GM21576 (cell line): ENCODE measurements at regions not wholly inside any gene's neighbourhood (a gene's known extent, or its start where the extent isn't known, plus 50 kb on each side); places are given as distances from the start of the nearest gene placed in this dataset.

Experiments used
- ATAC-seq: cut with Tn5 transposase; IDR thresholded peaks from one replicate; pipeline ENCODE4 v1.9.1; 2021; ENCODE audit warnings: mild to moderate bottlenecking, moderate library complexity; ENCODE audit not compliant: unreplicated experiment

DNA sequence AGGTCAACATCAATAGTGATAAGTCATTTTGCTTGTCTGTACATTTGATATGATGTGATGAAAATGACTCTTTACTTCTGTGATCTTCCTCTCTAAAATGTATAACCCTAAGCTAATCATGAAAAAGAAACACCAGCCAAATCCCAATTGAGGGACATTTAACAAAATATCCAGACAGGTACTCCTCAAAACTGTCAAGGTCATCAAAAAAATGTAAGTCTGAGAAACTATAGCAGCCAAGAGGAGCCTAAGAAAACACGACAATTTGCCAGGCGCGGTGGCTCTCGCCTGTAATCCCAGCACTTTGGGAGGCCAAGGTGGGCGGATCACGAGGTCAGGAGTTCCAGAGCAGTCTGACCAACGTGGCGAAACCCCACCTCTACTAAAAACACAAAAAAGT is 708.5 kb upstream of the ID4 start:
- ATAC-seq: no peak

DNA sequence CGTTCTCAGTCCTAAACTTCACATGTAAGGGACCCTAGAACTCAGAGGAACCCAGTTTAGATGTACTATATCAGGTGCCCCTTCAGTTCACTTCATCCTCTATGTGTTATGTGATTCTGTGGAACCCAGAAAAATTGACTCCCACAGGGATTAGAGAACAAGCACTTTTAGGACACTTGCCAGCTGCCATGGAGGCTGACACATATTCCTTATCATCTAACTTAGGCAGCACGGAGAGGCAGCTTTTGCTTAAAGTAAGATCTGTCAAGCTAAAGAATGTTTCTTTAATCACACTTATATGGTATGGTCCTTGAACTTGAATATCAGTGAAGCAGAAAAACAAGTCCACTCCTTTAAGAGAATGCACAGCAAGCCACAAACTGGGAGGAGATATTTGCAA is 701.5 kb upstream of the ID4 start:
- ATAC-seq: no peak

DNA sequence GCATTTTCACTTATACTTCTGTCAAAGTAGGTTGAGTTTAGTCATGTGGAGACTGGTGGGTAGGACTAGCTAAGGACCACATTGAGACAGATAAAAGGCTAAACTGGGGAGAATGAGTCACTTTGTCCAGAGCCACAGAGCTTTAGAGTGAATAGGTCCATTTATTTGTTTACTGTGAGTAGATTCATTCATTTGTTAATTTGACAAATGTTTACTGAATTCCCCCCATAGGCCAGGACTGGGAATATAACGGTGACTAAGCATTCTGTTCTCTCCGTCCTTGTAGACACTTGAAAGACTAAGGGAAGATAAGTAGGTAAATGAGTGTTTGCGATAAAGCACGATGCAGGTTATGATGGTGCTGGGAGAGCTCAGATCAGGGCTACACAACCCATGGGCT is 699.7 kb upstream of the ID4 start:
- ATAC-seq: no peak

DNA sequence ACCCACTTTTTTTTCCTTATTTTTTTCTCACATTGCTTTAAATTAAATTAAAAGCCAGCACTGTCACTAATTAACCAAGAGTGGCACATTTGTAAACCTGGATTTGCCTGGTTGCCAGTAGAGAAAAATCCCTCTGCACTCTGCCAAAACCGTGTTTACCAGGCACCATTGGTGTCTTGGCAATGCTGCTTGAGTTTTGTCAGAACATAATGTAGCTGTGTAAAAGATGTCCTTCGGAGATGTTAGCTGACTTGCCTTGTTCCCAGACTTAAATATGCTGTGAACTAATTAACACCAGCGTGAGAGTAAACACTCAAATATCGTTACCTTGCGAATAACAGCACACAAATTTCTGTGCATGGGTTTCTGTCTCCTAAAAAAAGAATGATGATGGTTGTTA is 694.9 kb upstream of the ID4 start:
- ATAC-seq: no peak

DNA sequence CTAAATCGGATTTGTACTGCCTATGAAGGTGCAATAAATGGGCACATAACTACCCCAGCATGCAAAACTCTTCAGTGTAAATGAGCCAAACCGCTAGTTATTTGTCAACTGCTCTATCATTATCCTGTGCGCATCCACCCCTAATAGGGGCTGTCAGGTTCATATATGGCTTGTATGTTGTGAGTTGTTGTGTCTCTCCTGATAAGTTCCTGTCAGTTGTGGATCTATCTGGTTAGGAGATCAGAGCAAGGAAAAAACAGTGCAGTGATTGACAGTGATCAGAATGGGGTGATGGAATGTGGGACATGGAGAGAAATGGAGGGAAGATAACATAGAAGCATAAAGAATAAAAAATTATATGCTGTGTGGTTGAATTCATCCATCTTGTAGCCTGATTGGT is 686.9 kb upstream of the ID4 start:
- no peak for ATAC-seq

DNA sequence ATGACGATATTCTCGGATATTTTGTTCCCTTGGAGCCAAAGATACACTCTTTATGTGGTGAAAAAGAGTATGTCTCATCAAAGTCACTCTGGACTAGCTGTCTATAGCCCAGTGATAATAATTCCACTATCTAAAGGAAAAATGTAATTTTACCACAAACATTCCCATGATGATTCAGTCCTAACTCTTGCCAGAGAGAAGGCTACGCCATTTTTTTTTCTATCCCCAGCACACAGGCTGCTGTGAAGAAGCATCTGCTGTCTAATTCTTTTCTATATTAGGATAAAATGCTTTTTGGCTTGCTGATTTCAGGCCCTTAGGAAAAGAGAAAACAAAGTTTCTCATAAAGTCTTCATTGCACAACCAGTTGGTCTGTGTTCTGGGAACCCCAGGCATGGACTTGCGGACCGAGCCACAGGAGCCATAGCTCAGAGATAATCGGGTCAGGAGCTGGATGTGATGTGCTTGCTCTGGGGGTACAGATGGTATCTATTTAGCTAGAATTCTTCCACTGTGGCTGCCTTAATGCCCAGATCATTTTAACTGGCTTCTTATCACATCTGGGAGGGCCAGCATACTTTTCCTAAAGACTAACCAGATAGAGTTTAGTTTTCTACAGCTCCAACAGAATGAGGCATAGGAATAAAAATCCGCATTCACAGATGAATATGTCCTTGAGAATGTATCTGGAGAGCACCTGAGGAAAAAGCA is 683.7 kb upstream of the ID4 start:
- no peak for ATAC-seq

DNA sequence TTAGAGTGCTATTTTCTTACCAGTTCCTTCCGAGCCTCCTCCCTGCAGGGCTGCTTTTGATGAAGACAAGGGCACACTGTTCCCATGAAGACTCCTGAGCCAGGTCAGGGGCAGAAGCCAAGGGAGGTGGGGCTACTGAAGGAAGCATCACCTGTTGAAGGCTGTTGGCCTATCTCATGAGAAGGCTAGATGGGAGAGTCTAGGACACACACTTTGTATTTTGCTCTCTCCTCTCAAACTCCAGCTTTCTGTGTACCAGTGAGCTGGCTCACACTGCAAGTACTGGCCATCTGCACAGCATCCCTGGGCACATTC is 683.2 kb upstream of the ID4 start:
- ATAC-seq: no peak

DNA sequence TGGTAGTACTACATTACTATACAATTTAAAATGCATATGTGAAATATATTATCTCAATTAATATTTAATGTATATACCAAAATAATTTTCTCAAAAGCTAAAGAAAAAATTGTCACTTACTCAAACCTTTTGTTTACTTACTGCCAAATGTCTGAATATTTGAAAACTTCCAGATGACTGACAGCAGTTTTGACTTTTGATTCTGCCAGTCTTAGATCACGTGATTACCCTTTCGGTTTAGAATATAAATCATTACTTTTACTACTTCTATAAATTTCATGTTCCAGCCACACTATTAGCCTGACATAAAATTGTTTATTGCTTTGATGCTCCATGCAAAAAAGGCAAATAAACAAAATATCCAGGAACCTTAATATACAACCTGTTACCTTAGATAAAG is 680.7 kb upstream of the ID4 start:
- ATAC-seq: no peak

DNA sequence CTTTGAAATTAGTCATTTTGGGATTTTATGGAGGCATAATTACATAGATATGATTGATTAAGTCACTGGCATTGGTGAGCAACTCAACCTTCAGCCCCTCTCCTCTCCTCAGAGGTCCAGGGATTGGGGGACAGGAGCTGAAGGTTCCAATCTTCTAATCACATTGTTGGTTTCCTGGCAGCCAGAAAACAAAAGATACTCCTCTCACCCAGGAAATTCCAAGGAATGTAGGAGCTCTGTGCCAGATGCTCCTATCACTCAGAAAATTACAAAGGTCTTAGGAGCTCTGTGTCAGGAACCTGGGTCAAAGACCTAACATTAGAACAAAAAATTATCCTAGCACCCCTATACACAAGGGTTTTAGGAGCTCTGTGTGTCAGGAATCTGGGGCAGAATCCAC is 679.7 kb upstream of the ID4 start:
- ATAC-seq: no peak

DNA sequence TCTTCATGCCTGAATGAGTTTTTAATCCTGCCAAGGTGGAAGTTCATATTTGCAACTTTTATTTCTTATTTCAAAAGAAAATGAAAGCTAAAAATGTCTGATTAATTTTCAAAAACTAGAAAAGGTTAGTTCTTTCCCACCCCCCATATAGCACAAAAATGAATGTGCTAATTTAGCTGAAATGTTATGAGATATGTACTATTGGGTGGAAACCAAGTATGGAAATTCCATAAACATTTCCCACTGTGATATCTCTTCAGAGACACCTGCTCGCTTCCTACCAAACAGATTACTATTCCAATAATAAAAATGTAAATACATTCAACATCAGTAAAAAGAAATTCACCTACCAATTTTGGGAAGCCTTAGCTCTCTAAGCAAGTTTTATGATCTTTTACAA is 678.6 kb upstream of the ID4 start:
- no peak for ATAC-seq

DNA sequence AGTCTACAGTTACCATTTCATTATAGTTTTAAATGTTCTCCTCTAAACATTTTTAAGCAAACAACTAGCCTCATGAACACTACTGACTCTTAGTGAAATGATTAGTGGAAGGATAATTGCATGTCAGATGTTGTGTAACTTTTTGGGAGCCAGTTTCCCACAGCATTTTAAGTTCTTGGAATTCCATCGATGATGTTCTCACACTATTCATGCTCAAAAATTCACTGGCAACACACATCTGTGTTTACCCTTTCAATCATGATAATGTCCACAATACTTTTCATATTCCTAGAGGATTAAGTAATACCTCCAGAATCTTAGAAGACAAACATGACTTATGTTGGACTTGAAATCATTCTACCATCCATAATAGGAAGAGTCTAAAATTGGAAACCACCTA is 678.1 kb upstream of the ID4 start:
- no peak for ATAC-seq

DNA sequence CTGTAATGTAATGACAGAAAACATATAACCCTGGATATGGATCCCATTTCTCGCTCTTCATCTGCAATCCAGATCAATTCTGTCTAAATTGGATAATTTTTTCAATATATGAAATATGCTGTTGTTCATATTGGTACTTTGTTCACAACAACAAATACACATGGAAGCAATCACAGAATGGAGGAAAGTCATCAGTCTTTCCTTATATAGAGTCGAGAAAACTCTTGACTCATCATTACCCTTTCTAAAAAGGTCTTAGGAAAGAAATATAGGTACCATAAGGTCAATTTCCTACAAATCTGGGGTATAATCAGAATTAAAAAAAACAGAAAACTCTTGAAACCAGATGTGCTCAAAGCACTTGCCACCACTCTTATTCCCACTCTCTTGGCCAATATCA is 677.6 kb upstream of the ID4 start:
- ATAC-seq: no peak

DNA sequence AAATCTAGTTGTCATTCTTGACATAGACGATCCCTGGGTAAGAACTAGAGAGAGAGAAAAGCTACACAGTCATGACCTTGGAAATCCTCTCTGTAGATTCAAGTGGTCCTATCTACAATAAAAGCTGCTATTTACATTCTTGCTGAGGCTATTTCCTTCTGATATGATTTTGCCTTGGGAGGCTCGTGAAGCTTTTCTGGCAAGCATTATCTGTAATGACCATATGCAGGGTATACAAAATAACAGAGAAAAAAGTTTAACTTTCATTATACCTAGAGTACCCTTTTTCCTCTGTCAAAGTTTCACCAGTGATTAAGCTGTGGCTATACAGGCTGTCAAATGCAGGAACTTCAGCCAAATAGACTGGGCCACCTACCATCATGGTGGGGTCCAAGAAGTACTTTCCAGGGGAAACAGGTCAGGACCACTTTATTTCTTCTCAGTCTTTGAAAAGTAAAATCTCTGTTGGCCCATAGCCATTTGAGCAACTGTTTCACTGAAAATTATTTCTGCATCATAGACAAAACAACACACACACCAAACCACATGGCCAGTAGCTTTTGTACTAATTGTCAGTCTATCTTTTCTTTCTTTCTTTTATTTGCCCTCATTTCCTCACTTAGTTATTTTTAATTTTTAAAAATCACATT is 677.0 kb upstream of the ID4 start:
- no peak for ATAC-seq

DNA sequence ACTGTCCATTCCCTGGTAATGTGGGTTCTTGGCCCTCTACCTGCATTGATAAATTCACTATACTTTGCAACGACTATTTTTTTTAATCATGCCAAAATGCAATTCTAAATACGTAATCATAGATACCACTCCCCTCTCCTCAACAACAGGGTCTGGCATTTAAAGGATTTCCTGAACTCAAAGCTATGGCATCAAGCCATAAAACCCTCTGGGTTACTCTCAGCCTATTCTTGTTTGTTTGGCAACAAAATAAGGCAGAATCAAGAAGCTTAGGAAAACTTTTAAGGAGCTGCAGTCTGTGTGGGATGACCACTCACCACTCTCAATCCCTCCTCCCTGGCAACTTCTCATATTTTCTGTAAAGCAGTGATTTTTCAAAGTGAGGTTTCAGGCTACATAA is 669.9 kb upstream of the ID4 start:
- no peak for ATAC-seq

DNA sequence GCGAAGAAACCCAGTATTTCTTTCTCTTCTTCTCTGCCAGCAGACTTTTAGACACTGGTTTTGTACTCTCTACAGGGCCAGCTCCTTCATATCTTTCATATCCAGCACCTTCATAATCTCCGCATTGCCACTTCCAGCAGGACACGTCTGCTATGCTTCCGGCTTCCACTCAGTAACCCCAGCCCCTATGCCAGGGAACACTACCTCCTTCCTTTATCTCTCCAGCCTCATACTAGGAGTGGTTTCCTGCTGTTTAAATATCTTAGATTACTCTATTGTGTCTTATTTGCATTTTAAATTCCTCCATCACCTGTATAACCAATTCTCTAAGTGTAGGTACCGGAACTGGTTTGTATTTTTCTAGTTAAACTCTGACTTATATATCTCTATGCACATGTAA is 667.8 kb upstream of the ID4 start:
- ATAC-seq: no peak

DNA sequence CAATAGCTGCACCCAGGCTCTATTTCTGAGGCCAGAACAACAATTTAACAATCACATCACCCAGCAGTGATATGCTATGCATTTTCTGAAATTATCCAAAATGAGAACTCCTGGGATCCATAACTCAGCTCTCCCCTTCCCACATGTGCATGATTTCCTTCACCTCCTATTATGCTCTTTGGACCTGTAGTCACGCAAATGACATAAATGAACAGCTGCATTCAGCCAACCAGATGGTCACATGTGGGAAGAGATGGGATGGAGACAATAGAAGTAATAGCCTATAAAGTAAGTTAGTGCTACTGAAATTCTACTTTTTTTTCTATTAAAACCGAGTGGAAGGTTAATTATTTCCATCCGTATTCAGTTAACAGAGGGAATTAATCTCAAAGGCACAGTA is 662.1 kb upstream of the ID4 start:
- no peak for ATAC-seq

DNA sequence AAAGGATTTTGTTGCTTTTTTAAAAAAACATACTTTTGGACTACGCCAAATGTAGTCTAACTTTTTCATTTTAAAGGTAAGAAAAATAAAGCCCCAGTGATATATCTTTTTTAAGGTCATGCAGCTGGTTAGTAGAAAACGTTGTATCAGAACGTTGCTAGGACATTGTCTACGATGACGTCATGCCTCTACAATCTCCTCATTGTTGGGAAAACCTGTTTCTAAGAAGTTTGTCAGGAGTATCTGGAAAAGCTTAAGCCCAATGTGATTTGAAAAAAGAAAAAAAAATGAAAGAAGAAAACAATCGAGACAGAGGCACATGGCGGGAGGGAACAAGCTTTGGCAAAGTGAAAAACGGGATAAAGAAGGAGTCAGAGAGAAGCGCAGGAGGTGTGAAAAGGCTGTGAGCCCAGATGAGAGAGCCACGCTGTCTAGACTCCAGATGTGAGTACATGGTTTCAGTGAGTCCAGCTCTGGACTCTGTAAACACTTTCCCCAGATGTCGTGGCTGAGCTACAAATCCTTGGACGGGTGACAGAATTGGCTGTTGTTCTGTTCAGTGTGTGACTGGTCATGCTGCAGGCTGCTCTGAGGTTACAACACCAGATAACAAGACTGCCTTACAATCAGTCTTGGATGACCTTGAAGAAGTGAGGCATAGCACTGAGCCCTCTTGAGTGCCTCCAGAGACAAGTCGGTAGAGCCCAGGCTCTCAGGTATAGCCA is 656.7 kb upstream of the ID4 start:
- no peak for ATAC-seq

DNA sequence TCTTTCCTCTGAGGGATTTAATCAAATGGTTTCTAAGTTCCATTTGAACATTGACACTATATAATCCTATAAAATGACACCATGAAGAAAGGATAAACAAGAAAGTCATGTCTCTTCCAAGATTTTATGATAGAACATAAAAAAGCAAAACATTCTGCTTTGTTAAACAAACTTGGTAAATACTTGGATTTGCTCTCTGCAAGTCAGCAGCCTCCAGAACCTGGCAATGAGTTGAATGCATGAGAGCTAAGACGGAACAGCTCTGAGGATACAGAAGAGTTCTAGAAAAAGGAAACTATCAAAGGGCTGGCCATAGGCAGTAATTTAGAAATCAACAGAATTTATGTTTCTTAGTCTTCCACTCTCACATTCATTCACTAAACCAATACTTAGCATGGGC is 656.0 kb upstream of the ID4 start:
- no peak for ATAC-seq

DNA sequence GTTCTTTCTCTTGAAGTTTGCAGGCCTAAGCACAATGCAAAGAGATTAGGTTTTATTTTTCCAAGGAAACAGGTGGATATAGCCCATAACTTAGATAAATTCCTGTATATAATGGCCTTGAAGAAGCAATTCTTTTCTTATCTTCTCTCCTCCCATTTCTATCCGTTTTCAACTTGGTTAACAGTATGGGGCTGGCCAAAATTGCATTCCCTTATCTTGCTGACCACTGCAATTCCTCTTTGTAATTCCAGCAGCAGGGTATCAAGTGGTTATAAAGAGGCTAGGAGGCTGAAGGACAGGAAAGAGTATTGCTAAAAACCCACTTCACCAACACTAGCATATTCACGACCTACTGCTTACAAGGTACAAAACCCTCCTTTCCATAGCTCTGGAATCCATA is 643.5 kb upstream of the ID4 start:
- no peak for ATAC-seq

DNA sequence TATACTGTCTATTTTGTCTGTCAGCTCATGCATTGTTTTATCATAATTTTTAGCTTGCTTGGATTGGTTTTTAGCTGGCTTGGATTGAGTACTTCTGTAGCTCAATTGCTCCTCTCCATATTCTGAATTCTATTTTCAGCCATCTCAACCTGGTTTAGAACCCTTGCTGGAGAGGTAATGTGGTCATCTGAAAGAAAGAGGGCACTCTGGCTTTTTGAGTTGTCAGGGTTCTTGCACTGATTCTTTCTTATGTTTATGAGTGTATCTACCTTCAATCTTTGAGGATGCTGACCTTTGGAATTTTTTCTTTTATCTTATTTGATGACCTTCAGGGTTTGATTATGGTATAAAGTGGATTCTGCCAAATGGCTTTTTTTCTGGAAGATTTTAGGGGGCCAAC is 632.7 kb upstream of the ID4 start:
- ATAC-seq: no peak

DNA sequence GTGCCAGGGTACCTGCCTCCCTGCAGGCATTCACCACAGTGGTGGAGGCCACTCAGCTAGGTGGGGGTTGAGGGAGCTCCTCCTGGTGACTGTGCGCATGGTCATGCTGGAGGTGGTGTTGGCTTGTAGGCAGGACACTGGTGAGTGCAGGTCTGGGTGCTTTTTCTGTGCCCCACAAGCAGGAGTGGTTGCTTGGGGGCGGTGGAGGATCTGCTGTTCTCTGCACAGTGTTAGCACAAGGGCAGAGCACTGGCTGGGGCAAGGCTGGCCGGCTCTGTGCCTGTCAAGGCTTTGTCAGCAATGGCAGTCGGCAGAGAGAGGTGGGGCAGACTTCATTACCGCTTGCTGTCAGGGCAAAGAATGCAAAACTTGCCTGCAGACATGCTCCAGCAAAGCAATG is 632.1 kb upstream of the ID4 start:
- no peak for ATAC-seq

DNA sequence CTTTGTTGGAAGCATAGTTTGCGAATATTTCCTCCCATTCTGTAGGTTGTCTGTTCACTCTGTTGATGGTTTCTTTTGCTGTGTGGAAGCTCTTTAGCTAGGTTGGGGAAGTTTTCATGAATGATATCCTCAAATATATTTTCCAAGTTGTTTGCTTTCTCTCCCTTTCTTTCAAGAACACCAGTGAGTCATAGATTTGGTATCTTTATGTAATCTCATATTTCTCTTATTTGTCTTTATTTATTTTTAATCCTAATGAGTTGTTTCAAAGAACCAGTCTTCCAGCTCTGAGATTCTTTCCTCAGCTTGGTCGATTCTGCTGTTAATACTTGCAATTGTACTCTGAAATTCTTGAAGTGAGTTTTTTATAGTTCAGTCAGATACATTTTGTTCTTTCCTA is 628.0 kb upstream of the ID4 start:
- no peak for ATAC-seq
